DND-41 (cell line): ENCODE measurements at regions not wholly inside any gene's neighbourhood (a gene's known extent, or its start where the extent isn't known, plus 50 kb on each side); places are given as distances from the start of the nearest gene placed in this dataset.
A peak's percentile ranks its signal among the peaks of the same experiment; 100 is the strongest.

Experiments used
- ATAC-seq: fragments of 200-7000 bp; cut with Tn5 transposase; 3 replicates; pipeline ENCODE4 v1.9.1; 2021; ENCODE audit warnings: low read depth; ENCODE audit not compliant: insufficient read depth
- DNase-seq: peaks from one replicate; pipeline ENCODE4 v3.0.0-alpha.2; 2020
- H2AFZ ChIP-seq: 2 replicates; pipeline ENCODE4 v1.6.0; 2012; ENCODE audit warnings: low read depth, low read length
- H3K27ac ChIP-seq: 2 replicates; pipeline ENCODE4 v1.5.1; 2012; ENCODE audit warnings: low read length, inconsistent platforms
- H3K27me3 ChIP-seq: fragments of 200-600 bp; sonication (generic); 2 replicates; pipeline ENCODE4 v1.6.0; 2012; ENCODE audit warnings: low read length, mild to moderate bottlenecking, inconsistent platforms; ENCODE audit not compliant: insufficient read depth, poor library complexity
- H3K36me3 ChIP-seq: 2 replicates; pipeline ENCODE4 v1.5.1; 2012; ENCODE audit warnings: low read length, inconsistent platforms; ENCODE audit not compliant: insufficient read depth
- H3K4me1 ChIP-seq: 2 replicates; pipeline ENCODE4 v1.5.1; 2012; ENCODE audit warnings: mild to moderate bottlenecking, low read length; ENCODE audit not compliant: insufficient read depth
- H3K4me2 ChIP-seq: 2 replicates; pipeline ENCODE4 v1.6.0; 2012; ENCODE audit warnings: mild to moderate bottlenecking, moderate library complexity, low read length, inconsistent platforms; ENCODE audit not compliant: insufficient read depth
- H3K4me3 ChIP-seq, 2 experiments: fragments of 200-600 bp in 1 of 2; shearing (Covaris generic) in 1 of 2; 2 replicates each; pipeline ENCODE4 v1.5.1; 2012 to 2016; ENCODE audit warnings: inconsistent platforms in 2 of 2, low read length in 2 of 2, mild to moderate bottlenecking in 2 of 2, low read depth in 1 of 2, moderate library complexity in 1 of 2
- H3K79me2 ChIP-seq: 2 replicates; pipeline ENCODE4 v1.6.0; 2012; ENCODE audit warnings: low read length, inconsistent platforms; ENCODE audit not compliant: insufficient read depth
- H3K9ac ChIP-seq: 2 replicates; pipeline ENCODE4 v1.6.0; 2012; ENCODE audit warnings: low read depth, mild to moderate bottlenecking, inconsistent platforms, low read length, moderate library complexity
- H3K9me3 ChIP-seq: 2 replicates; pipeline ENCODE4 v1.5.1; 2012; ENCODE audit warnings: low read length, moderate library complexity, mild to moderate bottlenecking, inconsistent platforms; ENCODE audit not compliant: insufficient read depth, severe bottlenecking
- H4K20me1 ChIP-seq: 2 replicates; pipeline ENCODE4 v1.6.0; 2012; ENCODE audit warnings: low read length; ENCODE audit not compliant: insufficient read depth
- EZH2 ChIP-seq: IDR thresholded peaks from 3 replicates; pipeline ENCODE4 v1.6.1; 2012; ENCODE audit warnings: borderline replicate concordance, low read depth, mild to moderate bottlenecking, moderate library complexity, low read length, inconsistent platforms; ENCODE audit not compliant: severe bottlenecking
- TF ChIP-seq, protein P1 (sequence below): IDR thresholded peaks from 2 replicates; pipeline ENCODE4 v1.5.1; 2012; ENCODE audit warnings: borderline replicate concordance, low read length, moderate library complexity, mild to moderate bottlenecking; ENCODE audit not compliant: poor library complexity, severe bottlenecking; ENCODE audit errors: extremely low read depth

DNA sequence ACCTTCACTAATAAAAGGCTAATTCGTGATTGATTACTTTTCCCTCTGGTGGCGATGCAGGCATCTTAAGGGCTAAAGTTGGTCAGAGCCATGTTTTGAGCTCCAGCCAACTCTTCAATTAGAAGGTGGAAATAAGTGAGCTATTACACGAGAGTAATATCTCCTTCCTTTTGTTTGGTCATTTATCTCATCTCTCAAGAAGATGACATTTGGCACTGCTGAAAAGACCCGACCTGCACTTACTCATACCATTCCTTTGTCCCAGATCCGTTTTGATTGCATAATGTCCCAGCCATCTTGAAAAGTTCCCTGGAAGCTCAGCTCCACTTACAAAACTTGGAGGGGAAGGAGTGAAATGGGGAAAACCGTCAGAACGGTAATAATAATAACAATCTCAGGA, 316.2 kb downstream of the VRK1 start:
- no peaks in the 10 kb centered on the region for H4K20me1 ChIP-seq
- H3K27ac ChIP-seq: no peak overlapping the region
- H3K27me3 ChIP-seq: no peaks in the 10 kb centered on the region
- no peak overlapping the region for H3K9ac ChIP-seq
- no peak overlapping the region for H2AFZ ChIP-seq
- ATAC-seq (no peak), DNase-seq (no peak)
- no peaks in the 10 kb centered on the region for H3K79me2 ChIP-seq
- TF ChIP-seq, protein P1, sequence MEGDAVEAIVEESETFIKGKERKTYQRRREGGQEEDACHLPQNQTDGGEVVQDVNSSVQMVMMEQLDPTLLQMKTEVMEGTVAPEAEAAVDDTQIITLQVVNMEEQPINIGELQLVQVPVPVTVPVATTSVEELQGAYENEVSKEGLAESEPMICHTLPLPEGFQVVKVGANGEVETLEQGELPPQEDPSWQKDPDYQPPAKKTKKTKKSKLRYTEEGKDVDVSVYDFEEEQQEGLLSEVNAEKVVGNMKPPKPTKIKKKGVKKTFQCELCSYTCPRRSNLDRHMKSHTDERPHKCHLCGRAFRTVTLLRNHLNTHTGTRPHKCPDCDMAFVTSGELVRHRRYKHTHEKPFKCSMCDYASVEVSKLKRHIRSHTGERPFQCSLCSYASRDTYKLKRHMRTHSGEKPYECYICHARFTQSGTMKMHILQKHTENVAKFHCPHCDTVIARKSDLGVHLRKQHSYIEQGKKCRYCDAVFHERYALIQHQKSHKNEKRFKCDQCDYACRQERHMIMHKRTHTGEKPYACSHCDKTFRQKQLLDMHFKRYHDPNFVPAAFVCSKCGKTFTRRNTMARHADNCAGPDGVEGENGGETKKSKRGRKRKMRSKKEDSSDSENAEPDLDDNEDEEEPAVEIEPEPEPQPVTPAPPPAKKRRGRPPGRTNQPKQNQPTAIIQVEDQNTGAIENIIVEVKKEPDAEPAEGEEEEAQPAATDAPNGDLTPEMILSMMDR: no peak
- TF ChIP-seq EZH2: no peak
- peaks cover 7% of the 10 kb centered on the region; the same call in 1 of the 2 replicates for H3K4me1 ChIP-seq
- H3K36me3 ChIP-seq: 0 out of 2 replicates have a peak, but pooled peaks cover 3% of the 10 kb centered on the region
- H3K4me3 ChIP-seq: no peak overlapping the region
- H3K4me2 ChIP-seq: no peak overlapping the region
- peaks cover 7% of the 10 kb centered on the region for H3K9me3 ChIP-seq

DNA sequence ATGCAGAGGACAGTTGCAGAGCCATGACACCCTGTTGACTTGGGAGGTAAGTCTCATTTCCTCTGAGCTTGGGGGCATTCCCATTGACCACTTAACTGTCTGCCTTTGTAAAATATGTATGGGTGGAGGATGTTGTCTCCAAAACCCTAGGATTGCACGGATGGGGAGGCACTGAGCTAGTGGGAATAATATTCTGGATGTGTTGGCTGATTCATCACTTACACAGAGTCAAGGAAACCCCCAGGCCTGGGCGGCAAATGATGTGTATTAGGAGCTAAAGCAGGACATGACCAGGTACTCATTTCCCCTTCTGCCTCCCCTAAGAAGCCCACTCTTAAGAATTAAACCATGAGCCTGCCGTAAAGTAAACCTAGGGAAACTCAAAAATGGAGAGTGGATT, 319.4 kb downstream of the VRK1 start:
- Histone ChIP-seq H3K36me3 (no peaks in the 10 kb centered on the region), H2AFZ (no peak overlapping the region), H3K9me3 (no peaks in the 10 kb centered on the region), H3K4me1 (peaks cover 32% of the 10 kb centered on the region), H3K79me2 (no peaks in the 10 kb centered on the region), H3K9ac (no peak overlapping the region), H3K4me3 (no peak overlapping the region), H3K4me2 (no peak overlapping the region), H3K27me3 (no peaks in the 10 kb centered on the region), H3K27ac (no peak overlapping the region), H4K20me1 (no peaks in the 10 kb centered on the region)
- TF ChIP-seq, protein P1: no peak
- no peak for TF ChIP-seq EZH2
- no peak for ATAC-seq
- no peak for DNase-seq

DNA sequence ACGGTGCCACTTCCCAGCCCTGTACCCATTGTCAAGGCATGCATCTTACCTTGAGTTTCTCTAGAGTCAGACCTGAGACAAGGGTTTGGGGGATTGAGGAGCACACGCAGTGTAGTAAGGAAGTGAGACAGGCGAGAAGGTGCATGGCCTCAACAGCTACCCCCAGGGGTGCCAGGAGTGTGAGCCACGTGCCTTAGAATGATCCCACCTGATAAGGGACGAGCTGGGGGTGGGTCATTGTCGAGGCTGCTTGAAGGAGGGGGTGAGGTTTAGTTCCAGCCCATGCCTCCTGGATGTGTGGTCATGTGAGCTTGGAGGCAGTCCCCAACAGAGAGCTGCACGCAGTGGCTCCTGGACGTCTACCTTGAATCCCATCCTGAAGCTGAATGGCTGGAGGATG, 320.5 kb downstream of the VRK1 start:
- Histone ChIP-seq H3K9ac (no peak overlapping the region), H3K27me3 (no peaks in the 10 kb centered on the region), H2AFZ (no peak overlapping the region), H3K9me3 (no peaks in the 10 kb centered on the region), H3K27ac (no peak overlapping the region; the same call in 1 of the 2 replicates), H3K79me2 (no peaks in the 10 kb centered on the region), H3K36me3 (no peaks in the 10 kb centered on the region), H4K20me1 (no peaks in the 10 kb centered on the region), H3K4me1 (peaks cover 30% of the 10 kb centered on the region), H3K4me3 (no peak overlapping the region), H3K4me2 (no peak overlapping the region)
- no peak for DNase-seq
- no peak for ATAC-seq
- TF ChIP-seq, protein P1: no peak
- no peak for TF ChIP-seq EZH2

DNA sequence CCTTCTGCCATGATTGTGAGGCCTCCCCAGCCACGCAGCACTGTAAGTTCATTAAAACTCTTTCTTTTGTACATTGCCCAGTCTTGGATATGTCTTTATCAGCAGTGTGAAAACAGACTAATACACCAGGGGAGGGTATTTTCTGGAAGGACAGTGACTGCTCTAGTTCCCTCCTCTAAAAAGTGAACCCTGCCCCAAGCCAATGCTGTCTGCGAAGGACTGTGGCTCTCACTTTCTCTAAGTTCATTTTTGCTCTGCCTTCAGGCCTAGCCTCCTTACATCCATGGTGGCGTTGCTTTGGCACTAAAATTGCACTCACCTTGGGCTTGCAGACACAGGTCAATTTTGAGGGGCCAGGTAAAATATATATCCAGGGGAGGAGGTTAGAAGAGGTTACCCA, 323.0 kb downstream of the VRK1 start:
- peak overlapping the region; percentile 67 for H3K27ac ChIP-seq
- no peaks in the 10 kb centered on the region for H4K20me1 ChIP-seq
- peaks cover 30% of the 10 kb centered on the region for H3K4me1 ChIP-seq
- DNase-seq (no peak), ATAC-seq (peak; percentile 25)
- no peaks in the 10 kb centered on the region for H3K36me3 ChIP-seq
- H3K79me2 ChIP-seq: no peaks in the 10 kb centered on the region
- peak overlapping the region; percentile 43 for H3K4me2 ChIP-seq
- H3K9me3 ChIP-seq: no peaks in the 10 kb centered on the region
- no peak for TF ChIP-seq EZH2
- TF ChIP-seq, protein P1: no peak
- H3K9ac ChIP-seq: peak overlapping the region; percentile 18; the same call in 1 of the 2 replicates
- H3K4me3 ChIP-seq: no peak overlapping the region
- H3K27me3 ChIP-seq: no peaks in the 10 kb centered on the region
- peak overlapping the region; percentile 56 for H2AFZ ChIP-seq
